Liver (tissue), 7 donors: ENCODE measurements at regions not wholly inside any gene's neighbourhood (a gene's known extent, or its start where the extent isn't known, plus 50 kb on each side); places are given as distances from the start of the nearest gene placed in this dataset.

Experiments
- DNase-seq: peaks from one replicate; pipeline ENCODE4 v3.0.0-alpha.2; 2017; ENCODE audit warnings: low spot score
- H3K27ac ChIP-seq, 2 donors: one replicate each; pipeline ENCODE4 v1.7.0; 2013; ENCODE audit warnings: inconsistent platforms in 2 of 2, low read length in 2 of 2, control low read depth in 1 of 2, low read depth in 1 of 2, mild to moderate bottlenecking in 1 of 2
- H3K27me3 ChIP-seq, 4 donors: one replicate each; pipeline versions ENCODE4 v1.6.1 to v1.7.0; 2013; ENCODE audit warnings: low read length in 3 of 4, inconsistent platforms in 1 of 4, mild to moderate bottlenecking in 1 of 4, moderate library complexity in 1 of 4; ENCODE audit not compliant: control insufficient read depth in 4 of 4, insufficient read depth in 4 of 4
- H3K36me3 ChIP-seq, 4 donors: one replicate each; pipeline versions ENCODE4 v1.6.1 to v1.7.0; 2013; ENCODE audit warnings: low read length in 3 of 4, mild to moderate bottlenecking in 3 of 4, low read depth in 1 of 4, moderate library complexity in 1 of 4; ENCODE audit not compliant: control insufficient read depth in 4 of 4, insufficient read depth in 3 of 4
- H3K4me1 ChIP-seq, 4 donors: one replicate each; pipeline versions ENCODE4 v1.6.1 to v1.7.0; 2013; ENCODE audit warnings: low read length in 3 of 4, mild to moderate bottlenecking in 3 of 4, moderate library complexity in 1 of 4; ENCODE audit not compliant: control insufficient read depth in 4 of 4, insufficient read depth in 4 of 4
- H3K4me3 ChIP-seq, 3 donors: one replicate each; pipeline versions ENCODE4 v1.6.1 to v1.7.0; 2013; ENCODE audit warnings: low read length in 3 of 3, control low read depth in 1 of 3, low read depth in 1 of 3, mild to moderate bottlenecking in 1 of 3
- H3K9ac ChIP-seq, 2 donors: one replicate each; pipeline ENCODE4 v1.7.0; 2013; ENCODE audit warnings: low read length in 2 of 2, mild to moderate bottlenecking in 2 of 2, moderate library complexity in 2 of 2, control low read depth in 1 of 2, low read depth in 1 of 2
- H3K9me3 ChIP-seq, 4 donors: one replicate each; pipeline versions ENCODE4 v1.6.1 to v1.7.0; 2013; ENCODE audit warnings: low read length in 3 of 4; ENCODE audit not compliant: control insufficient read depth in 4 of 4
- EGR1 ChIP-seq, 2 donors: IDR thresholded peaks; 2 replicates each; pipeline ENCODE4 v1.6.1; 2016 to 2018; ENCODE audit warnings: antibody characterized with exemption in 2 of 2, low read depth in 2 of 2
- FOXA1 ChIP-seq: IDR thresholded peaks from 2 replicates; pipeline ENCODE4 v1.6.1; 2016; ENCODE audit warnings: antibody characterized with exemption
- FOXA2 ChIP-seq: IDR thresholded peaks from 2 replicates; pipeline ENCODE4 v1.6.1; 2016; ENCODE audit warnings: antibody characterized with exemption
- GABPA ChIP-seq, 2 donors: IDR thresholded peaks in 1 of 2; conservative IDR thresholded peaks in 1 of 2; 2 replicates each; pipeline ENCODE4 v1.6.1; 2016; ENCODE audit warnings: antibody characterized with exemption in 2 of 2, mild to moderate bottlenecking in 1 of 2, moderate library complexity in 1 of 2
- HNF4A ChIP-seq, 2 donors: conservative IDR thresholded peaks; 2 replicates each; pipeline ENCODE4 v1.6.1; 2016; ENCODE audit warnings: antibody characterized with exemption in 2 of 2, mild to moderate bottlenecking in 2 of 2
- HNF4G ChIP-seq: IDR thresholded peaks from 2 replicates; pipeline ENCODE4 v1.6.1; 2016; ENCODE audit warnings: antibody characterized with exemption
- JUND ChIP-seq, 2 donors: IDR thresholded peaks; 2 replicates each; pipeline ENCODE4 v1.6.1; 2016; ENCODE audit warnings: antibody characterized with exemption in 2 of 2
- MAX ChIP-seq: IDR thresholded peaks from 2 replicates; pipeline ENCODE4 v1.6.1; 2016; ENCODE audit warnings: antibody characterized with exemption
- NR2F2 ChIP-seq: IDR thresholded peaks from 2 replicates; pipeline ENCODE4 v1.6.1; 2016; ENCODE audit warnings: antibody characterized with exemption
- RAD21 ChIP-seq, 2 donors: IDR thresholded peaks; 2 replicates each; pipeline ENCODE4 v1.6.1; 2016; ENCODE audit warnings: antibody characterized with exemption in 2 of 2, mild to moderate bottlenecking in 2 of 2
- REST ChIP-seq: IDR thresholded peaks from 2 replicates; pipeline ENCODE4 v1.6.1; 2016; ENCODE audit warnings: antibody characterized with exemption, mild to moderate bottlenecking
- RXRA ChIP-seq, 2 donors: IDR thresholded peaks; 2 replicates each; pipeline ENCODE4 v1.6.1; 2017 to 2018; ENCODE audit warnings: antibody characterized with exemption in 2 of 2, mild to moderate bottlenecking in 1 of 2
- SP1 ChIP-seq: IDR thresholded peaks from 2 replicates; pipeline ENCODE4 v1.6.1; 2018; ENCODE audit warnings: antibody characterized with exemption, mild to moderate bottlenecking
- TAF1 ChIP-seq: conservative IDR thresholded peaks from 2 replicates; pipeline ENCODE4 v1.6.1; 2016; ENCODE audit warnings: antibody characterized with exemption, mild to moderate bottlenecking
- ZBTB33 ChIP-seq: IDR thresholded peaks from 2 replicates; pipeline ENCODE4 v1.6.1; 2016; ENCODE audit warnings: antibody characterized with exemption
- WGBS: extraction: QIAGEN DNeasy Blood & Tissue Kit; methylation state at CpG from one replicate; pipeline ENCODE4 v1.1.7; 2013; 5-methylcytosine and 5-hydroxymethylcytosine counted together
- TF ChIP-seq, protein P1 (sequence below): IDR thresholded peaks from 2 replicates; pipeline ENCODE4 v1.6.1; 2016; ENCODE audit warnings: antibody characterized with exemption
- donor health status: healthy.
- donor health status: healthy.
- donor health status: healthy.
- donor health status: healthy.

- Histone ChIP-seq H3K36me3 (no peaks in the 10 kb centered on the region), H3K27ac (no peak overlapping the region), H3K9me3 (no peaks in the 10 kb centered on the region), H3K9ac (no peak overlapping the region), H3K4me1 (no peaks in the 10 kb centered on the region), H3K27me3 (no peaks in the 10 kb centered on the region), H3K4me3 (no peak overlapping the region)
- no peak for DNase-seq
- TF ChIP-seq JUND (IDR thresholded peaks at IDR 0.05) (no peak), HNF4A (conservative IDR thresholded peaks at IDR 0.05) (no peak), SP1 (no peak), TAF1 (no peak), MAX (no peak), ZBTB33 (no peak), EGR1 (IDR thresholded peaks at IDR 0.05; ENCODE audit: low read depth in 2 of 2) (no peak), RXRA (IDR thresholded peaks at IDR 0.05) (no peak), FOXA2 (no peak), RAD21 (IDR thresholded peaks at IDR 0.05) (no peak)
- 58% methylated on average over 1 of the region's 1 CpG for WGBS
These were observed 113.1 kb upstream of the FANCL start for GRCh38 chr2:58354230-58354629.

- 71% methylated on average over 2 of the region's 2 CpGs for WGBS
- Histone ChIP-seq H3K9me3 (no peaks in the 10 kb centered on the region), H3K27me3 (no peaks in the 10 kb centered on the region), H3K36me3 (no peaks in the 10 kb centered on the region), H3K4me1 (no peaks in the 10 kb centered on the region), H3K4me3 (no peak overlapping the region), H3K27ac (no peak overlapping the region), H3K9ac (no peak overlapping the region)
- TF ChIP-seq SP1 (no peak), FOXA2 (no peak), GABPA (IDR thresholded peaks at IDR 0.05 in 1 of 2, conservative IDR thresholded peaks at IDR 0.05 in 1 of 2) (no peak), HNF4A (conservative IDR thresholded peaks at IDR 0.05) (no peak), NR2F2 (no peak), RAD21 (IDR thresholded peaks at IDR 0.05) (no peak), TAF1 (no peak), HNF4G (no peak), EGR1 (IDR thresholded peaks at IDR 0.05; ENCODE audit: low read depth in 2 of 2) (no peak), REST (no peak), FOXA1 (no peak)
- TF ChIP-seq, protein P1, sequence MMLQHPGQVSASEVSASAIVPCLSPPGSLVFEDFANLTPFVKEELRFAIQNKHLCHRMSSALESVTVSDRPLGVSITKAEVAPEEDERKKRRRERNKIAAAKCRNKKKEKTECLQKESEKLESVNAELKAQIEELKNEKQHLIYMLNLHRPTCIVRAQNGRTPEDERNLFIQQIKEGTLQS = no peak
- no peak for DNase-seq
These were observed 109.4 kb upstream of the FANCL start for GRCh38 chr2:58350484-58350883.
